ENCODE measurements at regions not wholly inside any gene's neighbourhood (a gene's known extent, or its start where the extent isn't known, plus 50 kb on each side); places are given as distances from the start of the nearest gene placed in this dataset.

DNA sequence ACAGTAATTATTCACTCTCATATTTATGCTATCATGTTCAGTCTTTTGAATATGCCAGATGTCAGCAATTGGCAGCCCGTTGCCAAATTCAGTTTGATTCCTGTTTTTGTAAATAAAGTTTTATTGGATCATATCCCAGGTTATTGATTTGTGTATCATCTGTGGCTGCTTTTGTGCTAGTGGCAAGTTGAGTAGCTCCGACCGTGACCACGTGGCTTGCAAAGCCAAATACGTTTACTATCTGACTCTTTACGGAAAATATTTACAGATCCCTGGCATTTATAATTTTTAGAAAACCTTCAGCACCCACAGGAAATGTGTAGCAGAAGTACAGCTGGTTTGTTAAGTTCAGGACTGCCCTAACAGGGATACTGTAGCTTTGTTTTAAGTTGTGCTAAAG is 67.4 kb downstream of the VCX2 start:
- TF ChIP-seq, protein P1, sequence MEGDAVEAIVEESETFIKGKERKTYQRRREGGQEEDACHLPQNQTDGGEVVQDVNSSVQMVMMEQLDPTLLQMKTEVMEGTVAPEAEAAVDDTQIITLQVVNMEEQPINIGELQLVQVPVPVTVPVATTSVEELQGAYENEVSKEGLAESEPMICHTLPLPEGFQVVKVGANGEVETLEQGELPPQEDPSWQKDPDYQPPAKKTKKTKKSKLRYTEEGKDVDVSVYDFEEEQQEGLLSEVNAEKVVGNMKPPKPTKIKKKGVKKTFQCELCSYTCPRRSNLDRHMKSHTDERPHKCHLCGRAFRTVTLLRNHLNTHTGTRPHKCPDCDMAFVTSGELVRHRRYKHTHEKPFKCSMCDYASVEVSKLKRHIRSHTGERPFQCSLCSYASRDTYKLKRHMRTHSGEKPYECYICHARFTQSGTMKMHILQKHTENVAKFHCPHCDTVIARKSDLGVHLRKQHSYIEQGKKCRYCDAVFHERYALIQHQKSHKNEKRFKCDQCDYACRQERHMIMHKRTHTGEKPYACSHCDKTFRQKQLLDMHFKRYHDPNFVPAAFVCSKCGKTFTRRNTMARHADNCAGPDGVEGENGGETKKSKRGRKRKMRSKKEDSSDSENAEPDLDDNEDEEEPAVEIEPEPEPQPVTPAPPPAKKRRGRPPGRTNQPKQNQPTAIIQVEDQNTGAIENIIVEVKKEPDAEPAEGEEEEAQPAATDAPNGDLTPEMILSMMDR (IDR thresholded peaks at IDR 0.05) = no peak
- TF ChIP-seq POLR2A (IDR thresholded peaks at IDR 0.05) (no peak), POLR2AphosphoS5 (IDR thresholded peaks at IDR 0.05) (no peak)

Measured in suprapubic skin (tissue), 4 donors.